ENCODE measurements at regions not wholly inside any gene's neighbourhood (a gene's known extent, or its start where the extent isn't known, plus 50 kb on each side); places are given as distances from the start of the nearest gene placed in this dataset.
"Not testable (repeated sequence)": the region's sequence is repeated elsewhere in the genome, so short reads cannot be mapped to it uniquely, and the experiment has no call there.

DNA sequence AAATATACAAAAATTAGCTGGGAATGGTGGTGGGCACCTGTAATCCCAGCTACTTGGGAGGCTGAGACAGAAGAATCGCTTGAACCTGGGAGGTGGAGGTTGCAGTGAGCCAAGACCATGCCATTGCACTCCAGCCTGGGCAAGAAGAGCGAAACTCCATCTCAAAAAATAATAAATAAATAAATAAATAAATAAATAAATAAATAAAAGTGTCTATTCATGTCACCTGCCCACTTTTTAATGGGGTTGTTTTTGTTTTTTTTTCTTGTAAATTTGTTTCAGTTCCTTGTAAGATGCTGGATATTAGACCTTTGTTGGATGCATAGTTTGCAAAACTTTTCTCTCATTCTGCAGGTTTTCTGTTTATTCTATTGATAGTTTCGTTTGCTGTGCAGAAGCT lies 71.9 kb upstream of the KCNAB1 start:
- not testable (repeated sequence) for DNase-seq (ENCODE audit: low spot score)

DNA sequence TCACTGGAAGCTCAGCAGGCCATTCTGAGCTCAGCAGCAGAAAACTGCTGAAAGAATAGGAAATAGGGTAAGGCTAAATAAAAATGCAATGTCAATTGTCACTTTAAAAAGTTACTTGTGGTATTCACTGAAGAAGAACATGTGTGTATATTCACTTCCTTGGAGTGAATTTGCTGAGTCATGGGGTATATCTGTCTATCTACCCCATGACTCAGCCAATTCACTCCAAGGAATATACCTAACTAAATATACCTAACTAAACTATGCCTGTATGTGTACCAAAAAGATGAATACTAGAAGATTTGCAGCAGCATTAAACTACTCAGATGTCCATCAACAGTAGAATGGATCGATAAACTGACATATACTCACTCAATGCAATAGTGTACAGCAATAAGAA lies 69.5 kb upstream of the KCNAB1 start:
- DNase-seq (ENCODE audit: low spot score): no peak

DNA sequence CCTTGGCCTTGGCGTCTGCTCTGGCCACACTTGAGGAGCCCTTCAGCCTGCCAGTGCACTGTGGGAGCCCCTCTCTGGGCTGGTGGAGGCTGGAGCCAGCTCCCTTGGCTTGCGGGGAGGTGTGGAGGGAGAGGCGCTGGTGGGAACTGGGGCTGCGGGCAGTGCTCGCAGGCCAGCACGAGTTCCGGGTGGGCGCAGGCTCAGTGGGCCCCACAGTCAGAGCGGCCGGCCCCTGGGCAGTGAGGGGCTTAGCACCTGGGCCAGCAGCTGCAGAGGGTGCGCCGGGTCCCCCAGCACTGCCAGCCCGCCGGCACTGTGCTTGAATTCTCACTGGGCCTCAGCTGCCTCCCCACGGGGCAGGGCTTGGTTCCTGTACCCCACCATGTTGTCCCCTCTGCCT lies 68.7 kb upstream of the KCNAB1 start:
- no peak for DNase-seq (ENCODE audit: low spot score)

DNA sequence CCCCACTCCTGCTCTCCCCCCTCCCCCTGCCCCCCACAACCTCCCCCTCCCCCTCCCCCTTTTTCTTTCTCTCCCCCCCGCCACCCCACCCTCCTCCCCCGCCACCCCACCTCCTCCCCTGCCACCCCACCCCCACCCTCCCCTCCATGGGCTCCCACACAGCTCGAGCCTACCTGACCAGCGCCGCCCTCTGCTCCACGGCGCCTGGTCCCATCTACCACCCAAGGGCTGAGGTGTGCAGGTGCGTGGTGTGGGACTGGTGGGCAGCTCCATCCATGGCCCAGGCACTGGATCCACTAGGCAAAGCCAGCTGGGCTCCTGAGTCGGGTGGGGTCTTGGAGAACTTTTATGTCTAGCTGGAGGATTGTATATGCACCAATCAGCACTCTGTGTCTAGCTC lies 68.3 kb upstream of the KCNAB1 start:
- DNase-seq (ENCODE audit: low spot score): no peak

DNA sequence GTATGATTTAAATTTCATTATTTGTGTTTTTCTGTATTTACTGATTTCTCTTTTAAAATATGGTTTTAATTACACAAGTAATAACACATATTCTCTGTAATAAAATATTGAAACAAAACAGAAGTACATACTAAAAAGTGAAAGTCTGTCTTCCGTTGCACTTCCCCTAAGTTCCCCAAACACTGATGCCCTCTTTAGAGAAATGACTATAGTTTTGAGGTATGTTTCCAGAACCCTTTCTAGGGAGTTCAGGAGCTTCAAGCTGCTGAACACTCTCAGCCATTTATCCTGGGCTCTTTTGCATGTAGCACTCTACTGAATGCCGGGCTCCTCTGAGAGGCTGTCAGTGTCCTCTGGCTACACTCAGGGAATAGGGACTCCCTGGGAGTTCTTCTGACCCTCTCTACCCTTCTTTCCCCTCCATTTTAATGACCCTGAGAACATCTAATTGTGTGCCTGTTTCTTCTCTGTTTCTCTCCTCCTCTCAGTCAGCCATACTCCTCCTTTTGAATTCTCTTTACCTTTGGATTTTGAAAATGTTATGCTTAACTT lies 60.4 kb upstream of the KCNAB1 start:
- DNase-seq (ENCODE audit: low spot score): no peak

DNA sequence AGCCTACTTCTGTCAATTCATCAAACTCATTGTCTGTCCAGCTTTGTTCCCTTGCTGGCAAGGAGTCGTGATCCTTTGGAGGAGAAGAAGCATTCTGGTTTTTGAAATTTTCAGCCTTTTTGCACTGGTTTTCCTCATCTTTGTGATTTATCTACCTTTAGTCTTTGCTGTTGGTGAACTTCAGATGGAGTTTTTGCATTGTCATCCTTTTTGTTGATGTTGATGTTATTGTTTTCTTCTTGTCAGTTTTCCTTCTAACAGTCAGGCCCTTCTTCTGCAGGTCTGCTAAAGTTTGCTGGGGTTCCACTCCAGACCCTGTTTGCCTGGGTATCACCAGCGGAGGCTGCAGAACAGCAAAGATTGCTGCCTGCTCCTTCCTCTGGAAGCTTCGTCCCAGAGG lies 52.2 kb upstream of the KCNAB1 start:
- DNase-seq (ENCODE audit: low spot score): not testable (repeated sequence)

DNA sequence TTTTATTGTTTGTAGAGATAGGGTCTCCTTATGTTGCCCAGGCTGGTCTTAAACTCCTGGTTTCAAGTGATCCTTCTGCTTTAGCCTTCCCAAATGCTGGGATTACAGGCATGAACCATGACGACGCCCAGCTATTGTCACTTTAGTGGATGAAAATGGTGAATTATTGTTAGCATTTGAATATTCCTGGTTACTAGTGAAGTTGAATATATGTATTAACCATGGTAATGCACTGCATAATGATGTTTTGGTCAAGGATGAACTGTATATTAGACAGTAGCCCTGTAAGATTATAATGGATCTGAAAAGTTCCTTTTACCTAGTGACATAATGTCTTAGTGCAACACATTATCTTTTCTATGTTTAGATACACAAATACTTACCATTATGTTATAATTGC lies 50.4 kb upstream of the KCNAB1 start:
- DNase-seq (ENCODE audit: low spot score): no peak
